ENCODE measurements at regions not wholly inside any gene's neighbourhood (a gene's known extent, or its start where the extent isn't known, plus 50 kb on each side); places are given as distances from the start of the nearest gene placed in this dataset.

DNA sequence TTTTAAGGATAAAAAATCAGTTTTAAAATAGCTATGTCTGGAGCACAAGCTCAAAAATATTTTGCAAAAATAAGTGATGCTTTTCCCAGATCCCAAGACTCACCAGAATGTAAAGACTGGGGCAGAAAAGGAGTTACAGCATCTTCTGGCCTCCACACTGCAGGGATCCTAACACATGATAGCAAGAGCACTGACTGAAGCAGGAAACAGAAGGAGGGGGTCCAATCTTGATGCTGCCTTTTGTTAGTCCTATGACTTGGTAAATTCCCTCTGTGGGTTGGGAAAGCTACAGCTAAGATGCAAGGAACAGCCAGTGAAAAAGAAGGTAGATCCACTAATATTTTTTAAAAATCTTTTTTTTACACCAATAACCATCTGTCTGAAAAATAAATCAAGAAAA, 54.2 kb upstream of the TNR start:
- no peak overlapping the region for H3K4me3 ChIP-seq
- no peaks in the 10 kb centered on the region for H3K36me3 ChIP-seq
- no peaks in the 10 kb centered on the region for H3K27me3 ChIP-seq
- DNase-seq = no peak
- no peaks in the 10 kb centered on the region for H3K9me3 ChIP-seq
- intact Hi-C loops (cut with DNase I; ENCODE audit: low total_unique reads) = no loop called here
- H3K4me1 ChIP-seq = peaks cover 0 to 21% (median 15%) of the 10 kb centered on the region in 4 donors
- no peak overlapping the region for H3K27ac ChIP-seq
- TF ChIP-seq, protein P1, sequence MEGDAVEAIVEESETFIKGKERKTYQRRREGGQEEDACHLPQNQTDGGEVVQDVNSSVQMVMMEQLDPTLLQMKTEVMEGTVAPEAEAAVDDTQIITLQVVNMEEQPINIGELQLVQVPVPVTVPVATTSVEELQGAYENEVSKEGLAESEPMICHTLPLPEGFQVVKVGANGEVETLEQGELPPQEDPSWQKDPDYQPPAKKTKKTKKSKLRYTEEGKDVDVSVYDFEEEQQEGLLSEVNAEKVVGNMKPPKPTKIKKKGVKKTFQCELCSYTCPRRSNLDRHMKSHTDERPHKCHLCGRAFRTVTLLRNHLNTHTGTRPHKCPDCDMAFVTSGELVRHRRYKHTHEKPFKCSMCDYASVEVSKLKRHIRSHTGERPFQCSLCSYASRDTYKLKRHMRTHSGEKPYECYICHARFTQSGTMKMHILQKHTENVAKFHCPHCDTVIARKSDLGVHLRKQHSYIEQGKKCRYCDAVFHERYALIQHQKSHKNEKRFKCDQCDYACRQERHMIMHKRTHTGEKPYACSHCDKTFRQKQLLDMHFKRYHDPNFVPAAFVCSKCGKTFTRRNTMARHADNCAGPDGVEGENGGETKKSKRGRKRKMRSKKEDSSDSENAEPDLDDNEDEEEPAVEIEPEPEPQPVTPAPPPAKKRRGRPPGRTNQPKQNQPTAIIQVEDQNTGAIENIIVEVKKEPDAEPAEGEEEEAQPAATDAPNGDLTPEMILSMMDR (IDR thresholded peaks at IDR 0.05) = no peak

DNA sequence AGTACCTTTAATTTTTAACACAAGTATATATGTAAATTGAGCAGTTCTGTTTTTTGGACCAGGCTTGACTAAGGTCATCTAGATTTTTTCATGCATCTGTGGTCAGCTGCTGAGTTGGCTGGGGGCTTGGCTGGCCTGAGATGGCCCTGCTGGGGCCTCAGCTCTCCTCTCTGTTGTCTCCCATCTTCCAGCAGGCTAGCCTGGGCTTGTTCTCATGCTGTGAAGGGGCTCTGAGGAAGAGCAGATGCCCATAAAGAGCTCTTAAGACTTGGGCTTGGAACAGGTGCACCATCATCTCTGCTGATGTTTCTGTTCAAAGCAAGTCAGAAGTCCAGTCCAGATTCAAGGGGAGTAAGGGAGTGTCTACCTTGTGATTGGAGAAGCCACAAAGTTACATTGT, 51.2 kb upstream of the TNR start:
- TF ChIP-seq, protein P1 (IDR thresholded peaks at IDR 0.05) = no peak
- Histone ChIP-seq H3K4me3 (no peak overlapping the region), H3K9me3 (no peaks in the 10 kb centered on the region), H3K4me1 (peaks cover 0 to 44% (median 24%) of the 10 kb centered on the region in 4 donors), H3K36me3 (no peaks in the 10 kb centered on the region), H3K27ac (peak overlapping the region in 1 of 2 donors; percentile 44), H3K27me3 (no peaks in the 10 kb centered on the region)
- intact Hi-C loops (cut with DNase I; ENCODE audit: low total_unique reads) = loop anchor here (5.0 kb wide), 1 partner anchor 1073 kb away; no protein-coding TSS in a partner anchor
- no peak for DNase-seq

DNA sequence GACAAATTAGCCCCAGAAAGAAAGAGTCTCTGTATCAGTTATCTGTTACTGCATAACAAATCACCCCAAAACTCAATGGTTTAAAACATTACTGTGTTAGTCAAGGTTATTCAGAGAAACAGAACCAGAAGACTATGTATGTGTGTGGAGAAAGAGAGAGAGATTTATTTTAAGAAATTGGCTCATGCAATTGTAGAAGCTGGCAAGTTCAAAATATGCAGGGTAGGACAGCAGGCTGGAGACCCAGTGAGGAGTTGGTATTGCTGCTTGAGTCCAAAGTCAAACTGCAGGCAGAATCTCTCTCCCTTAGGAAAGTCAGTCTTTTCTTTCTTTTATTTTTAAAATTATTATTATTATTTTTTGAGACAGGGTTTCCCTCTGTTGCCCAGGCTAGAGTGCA, 50.2 kb upstream of the TNR start:
- Histone ChIP-seq H3K4me3 (no peak overlapping the region), H3K4me1 (peaks cover 0 to 44% (median 24%) of the 10 kb centered on the region in 4 donors), H3K27ac (peak overlapping the region; percentile 44 to 67), H3K9me3 (no peaks in the 10 kb centered on the region), H3K27me3 (no peaks in the 10 kb centered on the region), H3K36me3 (no peaks in the 10 kb centered on the region)
- intact Hi-C loops (cut with DNase I; ENCODE audit: low total_unique reads) = loop anchor here (5.0 kb wide), 1 partner anchor 1074 kb away; no protein-coding TSS in a partner anchor
- TF ChIP-seq, protein P1 (IDR thresholded peaks at IDR 0.05) = no peak
- DNase-seq = no peak
